Liver (tissue), 8 donors: ENCODE measurements at regions not wholly inside any gene's neighbourhood (a gene's known extent, or its start where the extent isn't known, plus 50 kb on each side); places are given as distances from the start of the nearest gene placed in this dataset.

ENCODE experiments used
- DNase-seq: peaks from one replicate; pipeline ENCODE4 v3.0.0-alpha.2; 2017; ENCODE audit warnings: low spot score
- H3K27ac ChIP-seq, 2 donors: one replicate each; pipeline ENCODE4 v1.7.0; 2013; ENCODE audit warnings: inconsistent platforms in 2 of 2, low read length in 2 of 2, control low read depth in 1 of 2, low read depth in 1 of 2, mild to moderate bottlenecking in 1 of 2
- H3K27me3 ChIP-seq, 4 donors: one replicate each; pipeline versions ENCODE4 v1.6.1 to v1.7.0; 2013; ENCODE audit warnings: low read length in 3 of 4, inconsistent platforms in 1 of 4, mild to moderate bottlenecking in 1 of 4, moderate library complexity in 1 of 4; ENCODE audit not compliant: control insufficient read depth in 4 of 4, insufficient read depth in 4 of 4
- H3K36me3 ChIP-seq, 4 donors: one replicate each; pipeline versions ENCODE4 v1.6.1 to v1.7.0; 2013; ENCODE audit warnings: low read length in 3 of 4, mild to moderate bottlenecking in 3 of 4, low read depth in 1 of 4, moderate library complexity in 1 of 4; ENCODE audit not compliant: control insufficient read depth in 4 of 4, insufficient read depth in 3 of 4
- H3K4me1 ChIP-seq, 4 donors: one replicate each; pipeline versions ENCODE4 v1.6.1 to v1.7.0; 2013; ENCODE audit warnings: low read length in 3 of 4, mild to moderate bottlenecking in 3 of 4, moderate library complexity in 1 of 4; ENCODE audit not compliant: control insufficient read depth in 4 of 4, insufficient read depth in 4 of 4
- H3K4me3 ChIP-seq, 3 donors: one replicate each; pipeline versions ENCODE4 v1.6.1 to v1.7.0; 2013; ENCODE audit warnings: low read length in 3 of 3, control low read depth in 1 of 3, low read depth in 1 of 3, mild to moderate bottlenecking in 1 of 3
- H3K9ac ChIP-seq, 2 donors: one replicate each; pipeline ENCODE4 v1.7.0; 2013; ENCODE audit warnings: low read length in 2 of 2, mild to moderate bottlenecking in 2 of 2, moderate library complexity in 2 of 2, control low read depth in 1 of 2, low read depth in 1 of 2
- H3K9me3 ChIP-seq, 4 donors: one replicate each; pipeline versions ENCODE4 v1.6.1 to v1.7.0; 2013; ENCODE audit warnings: low read length in 3 of 4; ENCODE audit not compliant: control insufficient read depth in 4 of 4
- FOXA1 ChIP-seq: IDR thresholded peaks from 2 replicates; pipeline ENCODE4 v1.6.1; 2016; ENCODE audit warnings: antibody characterized with exemption
- HNF4A ChIP-seq, 2 donors: conservative IDR thresholded peaks; 2 replicates each; pipeline ENCODE4 v1.6.1; 2016; ENCODE audit warnings: antibody characterized with exemption in 2 of 2, mild to moderate bottlenecking in 2 of 2
- JUND ChIP-seq, 2 donors: IDR thresholded peaks; 2 replicates each; pipeline ENCODE4 v1.6.1; 2016; ENCODE audit warnings: antibody characterized with exemption in 2 of 2
- NR2F2 ChIP-seq: IDR thresholded peaks from 2 replicates; pipeline ENCODE4 v1.6.1; 2016; ENCODE audit warnings: antibody characterized with exemption
- RAD21 ChIP-seq, 2 donors: IDR thresholded peaks; 2 replicates each; pipeline ENCODE4 v1.6.1; 2016; ENCODE audit warnings: antibody characterized with exemption in 2 of 2, mild to moderate bottlenecking in 2 of 2
- RXRA ChIP-seq, 2 donors: IDR thresholded peaks; 2 replicates each; pipeline ENCODE4 v1.6.1; 2017 to 2018; ENCODE audit warnings: antibody characterized with exemption in 2 of 2, mild to moderate bottlenecking in 1 of 2
- SP1 ChIP-seq: IDR thresholded peaks from 2 replicates; pipeline ENCODE4 v1.6.1; 2018; ENCODE audit warnings: antibody characterized with exemption, mild to moderate bottlenecking
- TAF1 ChIP-seq: conservative IDR thresholded peaks from 2 replicates; pipeline ENCODE4 v1.6.1; 2016; ENCODE audit warnings: antibody characterized with exemption, mild to moderate bottlenecking
- YY1 ChIP-seq: IDR thresholded peaks from 2 replicates; pipeline ENCODE4 v1.6.1; 2016; ENCODE audit warnings: antibody characterized with exemption, mild to moderate bottlenecking
- WGBS: extraction: QIAGEN DNeasy Blood & Tissue Kit; methylation state at CpG from one replicate; pipeline ENCODE4 v1.1.7; 2013; 5-methylcytosine and 5-hydroxymethylcytosine counted together
- TF ChIP-seq, protein P1 (sequence below): fragments of 150-350 bp; IDR thresholded peaks from 2 replicates; pipeline ENCODE4 v1.5.1; 2017; ENCODE audit warnings: improper control_type of control experiment, low read depth, low read length; ENCODE audit not compliant: missing input control
- TF ChIP-seq, protein P2 (sequence below): IDR thresholded peaks from 2 replicates; pipeline ENCODE4 v1.6.1; 2016; ENCODE audit warnings: antibody characterized with exemption, mild to moderate bottlenecking
- TF ChIP-seq, protein P3 (sequence below): IDR thresholded peaks from 2 replicates; pipeline ENCODE4 v1.6.1; 2016; ENCODE audit warnings: antibody characterized with exemption
- TF ChIP-seq, protein P4 (sequence below): IDR thresholded peaks from 2 replicates; pipeline ENCODE4 v1.6.1; 2016; ENCODE audit warnings: antibody characterized with exemption
- TF ChIP-seq, protein P5 (sequence below): IDR thresholded peaks from 2 replicates; pipeline ENCODE4 v1.6.1; 2016; ENCODE audit warnings: antibody characterized with exemption
- donor health status: healthy.
- donor health status: healthy.
- donor health status: healthy.
- donor health status: healthy.
- donor health status: healthy.

DNA sequence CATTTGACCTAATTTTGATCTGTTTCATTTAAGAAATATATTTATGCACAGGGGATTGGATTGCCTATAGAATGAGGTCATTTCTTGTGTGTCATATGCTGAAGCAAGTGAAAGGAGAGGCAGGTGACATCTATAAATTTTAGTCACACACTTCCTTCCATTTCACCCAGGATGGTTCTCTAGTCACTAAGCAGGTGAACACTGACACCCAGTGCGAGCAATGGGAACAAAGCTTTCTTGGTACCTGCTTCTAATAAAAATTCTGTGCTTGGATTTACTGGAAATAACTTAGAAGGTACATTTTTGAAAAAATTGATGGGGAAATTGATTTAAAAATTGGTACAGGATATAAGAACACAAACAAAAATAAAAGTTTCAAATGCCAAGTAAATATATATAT, 66.9 kb upstream of the MC3R start:
- no peaks in the 10 kb centered on the region for H3K36me3 ChIP-seq
- no peak overlapping the region for H3K27ac ChIP-seq
- H3K4me1 ChIP-seq = no peaks in the 10 kb centered on the region
- H3K9me3 ChIP-seq = no peaks in the 10 kb centered on the region
- H3K4me3 ChIP-seq = no peak overlapping the region
- DNase-seq = no peak
- TF ChIP-seq JUND (IDR thresholded peaks at IDR 0.05) = no peak
- no peak for TF ChIP-seq HNF4A (conservative IDR thresholded peaks at IDR 0.05)
- TF ChIP-seq RXRA (IDR thresholded peaks at IDR 0.05) = no peak
- TF ChIP-seq, protein P1, sequence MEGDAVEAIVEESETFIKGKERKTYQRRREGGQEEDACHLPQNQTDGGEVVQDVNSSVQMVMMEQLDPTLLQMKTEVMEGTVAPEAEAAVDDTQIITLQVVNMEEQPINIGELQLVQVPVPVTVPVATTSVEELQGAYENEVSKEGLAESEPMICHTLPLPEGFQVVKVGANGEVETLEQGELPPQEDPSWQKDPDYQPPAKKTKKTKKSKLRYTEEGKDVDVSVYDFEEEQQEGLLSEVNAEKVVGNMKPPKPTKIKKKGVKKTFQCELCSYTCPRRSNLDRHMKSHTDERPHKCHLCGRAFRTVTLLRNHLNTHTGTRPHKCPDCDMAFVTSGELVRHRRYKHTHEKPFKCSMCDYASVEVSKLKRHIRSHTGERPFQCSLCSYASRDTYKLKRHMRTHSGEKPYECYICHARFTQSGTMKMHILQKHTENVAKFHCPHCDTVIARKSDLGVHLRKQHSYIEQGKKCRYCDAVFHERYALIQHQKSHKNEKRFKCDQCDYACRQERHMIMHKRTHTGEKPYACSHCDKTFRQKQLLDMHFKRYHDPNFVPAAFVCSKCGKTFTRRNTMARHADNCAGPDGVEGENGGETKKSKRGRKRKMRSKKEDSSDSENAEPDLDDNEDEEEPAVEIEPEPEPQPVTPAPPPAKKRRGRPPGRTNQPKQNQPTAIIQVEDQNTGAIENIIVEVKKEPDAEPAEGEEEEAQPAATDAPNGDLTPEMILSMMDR = peak; percentile 42
- TF ChIP-seq YY1 = no peak
- TF ChIP-seq RAD21 (IDR thresholded peaks at IDR 0.05) = peak; percentile 75 to 78
- no peak for TF ChIP-seq NR2F2
- no peak for TF ChIP-seq SP1
- TF ChIP-seq, protein P2, sequence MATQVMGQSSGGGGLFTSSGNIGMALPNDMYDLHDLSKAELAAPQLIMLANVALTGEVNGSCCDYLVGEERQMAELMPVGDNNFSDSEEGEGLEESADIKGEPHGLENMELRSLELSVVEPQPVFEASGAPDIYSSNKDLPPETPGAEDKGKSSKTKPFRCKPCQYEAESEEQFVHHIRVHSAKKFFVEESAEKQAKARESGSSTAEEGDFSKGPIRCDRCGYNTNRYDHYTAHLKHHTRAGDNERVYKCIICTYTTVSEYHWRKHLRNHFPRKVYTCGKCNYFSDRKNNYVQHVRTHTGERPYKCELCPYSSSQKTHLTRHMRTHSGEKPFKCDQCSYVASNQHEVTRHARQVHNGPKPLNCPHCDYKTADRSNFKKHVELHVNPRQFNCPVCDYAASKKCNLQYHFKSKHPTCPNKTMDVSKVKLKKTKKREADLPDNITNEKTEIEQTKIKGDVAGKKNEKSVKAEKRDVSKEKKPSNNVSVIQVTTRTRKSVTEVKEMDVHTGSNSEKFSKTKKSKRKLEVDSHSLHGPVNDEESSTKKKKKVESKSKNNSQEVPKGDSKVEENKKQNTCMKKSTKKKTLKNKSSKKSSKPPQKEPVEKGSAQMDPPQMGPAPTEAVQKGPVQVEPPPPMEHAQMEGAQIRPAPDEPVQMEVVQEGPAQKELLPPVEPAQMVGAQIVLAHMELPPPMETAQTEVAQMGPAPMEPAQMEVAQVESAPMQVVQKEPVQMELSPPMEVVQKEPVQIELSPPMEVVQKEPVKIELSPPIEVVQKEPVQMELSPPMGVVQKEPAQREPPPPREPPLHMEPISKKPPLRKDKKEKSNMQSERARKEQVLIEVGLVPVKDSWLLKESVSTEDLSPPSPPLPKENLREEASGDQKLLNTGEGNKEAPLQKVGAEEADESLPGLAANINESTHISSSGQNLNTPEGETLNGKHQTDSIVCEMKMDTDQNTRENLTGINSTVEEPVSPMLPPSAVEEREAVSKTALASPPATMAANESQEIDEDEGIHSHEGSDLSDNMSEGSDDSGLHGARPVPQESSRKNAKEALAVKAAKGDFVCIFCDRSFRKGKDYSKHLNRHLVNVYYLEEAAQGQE = no peak
- H3K9ac ChIP-seq = no peak overlapping the region
- 80% methylated on average over 1 of the region's 1 CpG for WGBS
- no peaks in the 10 kb centered on the region for H3K27me3 ChIP-seq

DNA sequence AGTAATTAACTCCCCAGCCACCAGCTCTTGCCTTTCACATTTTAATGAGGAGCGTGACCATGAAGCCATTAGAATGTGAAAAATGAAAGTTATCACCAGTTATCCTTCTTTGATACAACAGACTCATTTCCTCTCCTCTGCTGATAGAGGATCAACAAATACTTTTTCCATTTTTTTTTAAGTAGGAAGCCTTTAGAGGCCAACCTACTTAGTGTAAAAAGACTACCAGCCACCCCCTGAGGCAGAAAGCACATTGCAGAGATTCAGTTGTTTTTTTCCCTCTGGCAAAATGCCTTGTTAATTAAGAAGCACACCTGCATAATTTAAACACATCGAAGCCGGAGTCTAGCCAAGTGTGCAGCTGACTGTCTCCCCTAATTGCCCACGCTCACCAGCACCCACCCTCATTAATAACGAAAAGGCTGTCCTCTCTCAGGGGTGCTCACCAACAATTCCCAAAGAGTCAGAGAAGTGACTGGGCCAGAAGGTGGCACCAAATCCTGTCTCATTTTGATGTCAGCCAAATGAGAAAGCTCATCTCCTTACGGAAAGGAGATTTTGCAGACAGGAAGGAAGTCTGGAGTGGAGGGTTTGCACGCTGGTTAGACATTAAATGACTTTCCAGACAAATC, 60.9 kb upstream of the MC3R start:
- no peaks in the 10 kb centered on the region for H3K4me1 ChIP-seq

More for the DNA sequence above, 60.9 kb upstream of the MC3R start:
- WGBS = 32% methylated on average over 7 of the region's 7 CpGs
- no peak overlapping the region for H3K27ac ChIP-seq
- H3K27me3 ChIP-seq = peaks cover 0 to 2% (median 0%) of the 10 kb centered on the region in 4 donors
- DNase-seq = no peak
- H3K4me3 ChIP-seq = no peak overlapping the region
- TF ChIP-seq, protein P3, sequence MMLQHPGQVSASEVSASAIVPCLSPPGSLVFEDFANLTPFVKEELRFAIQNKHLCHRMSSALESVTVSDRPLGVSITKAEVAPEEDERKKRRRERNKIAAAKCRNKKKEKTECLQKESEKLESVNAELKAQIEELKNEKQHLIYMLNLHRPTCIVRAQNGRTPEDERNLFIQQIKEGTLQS = no peak
- TF ChIP-seq HNF4A (conservative IDR thresholded peaks at IDR 0.05) (no peak), TAF1 (no peak), YY1 (no peak), RAD21 (IDR thresholded peaks at IDR 0.05) (peak; percentile 42 to 57), NR2F2 (no peak), RXRA (IDR thresholded peaks at IDR 0.05) (no peak), FOXA1 (no peak)
- TF ChIP-seq, protein P2 = no peak
- TF ChIP-seq, protein P4, sequence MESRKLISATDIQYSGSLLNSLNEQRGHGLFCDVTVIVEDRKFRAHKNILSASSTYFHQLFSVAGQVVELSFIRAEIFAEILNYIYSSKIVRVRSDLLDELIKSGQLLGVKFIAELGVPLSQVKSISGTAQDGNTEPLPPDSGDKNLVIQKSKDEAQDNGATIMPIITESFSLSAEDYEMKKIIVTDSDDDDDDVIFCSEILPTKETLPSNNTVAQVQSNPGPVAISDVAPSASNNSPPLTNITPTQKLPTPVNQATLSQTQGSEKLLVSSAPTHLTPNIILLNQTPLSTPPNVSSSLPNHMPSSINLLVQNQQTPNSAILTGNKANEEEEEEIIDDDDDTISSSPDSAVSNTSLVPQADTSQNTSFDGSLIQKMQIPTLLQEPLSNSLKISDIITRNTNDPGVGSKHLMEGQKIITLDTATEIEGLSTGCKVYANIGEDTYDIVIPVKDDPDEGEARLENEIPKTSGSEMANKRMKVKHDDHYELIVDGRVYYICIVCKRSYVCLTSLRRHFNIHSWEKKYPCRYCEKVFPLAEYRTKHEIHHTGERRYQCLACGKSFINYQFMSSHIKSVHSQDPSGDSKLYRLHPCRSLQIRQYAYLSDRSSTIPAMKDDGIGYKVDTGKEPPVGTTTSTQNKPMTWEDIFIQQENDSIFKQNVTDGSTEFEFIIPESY = no peak
- TF ChIP-seq, protein P5, sequence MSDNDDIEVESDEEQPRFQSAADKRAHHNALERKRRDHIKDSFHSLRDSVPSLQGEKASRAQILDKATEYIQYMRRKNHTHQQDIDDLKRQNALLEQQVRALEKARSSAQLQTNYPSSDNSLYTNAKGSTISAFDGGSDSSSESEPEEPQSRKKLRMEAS = no peak
- TF ChIP-seq, protein P1 = peak; percentile 13
- no peaks in the 10 kb centered on the region for H3K36me3 ChIP-seq
- no peaks in the 10 kb centered on the region for H3K9me3 ChIP-seq
- no peak overlapping the region for H3K9ac ChIP-seq
